Immature natural killer cell (primary cell): ENCODE measurements at regions not wholly inside any gene's neighbourhood (a gene's known extent, or its start where the extent isn't known, plus 50 kb on each side); places are given as distances from the start of the nearest gene placed in this dataset.

Experiments used
- DNase-seq, 3 donors: peaks; one replicate each; pipeline ENCODE4 v3.0.0; 2022; ENCODE audit warnings: mixed read lengths in 1 of 3
- H3K27ac Mint-ChIP-seq, 6 donors: one replicate each; pipeline ENCODE4 v1.8.0; 2020; ENCODE audit warnings: mixed read lengths in 6 of 6, mild to moderate bottlenecking in 5 of 6, inconsistent platforms in 4 of 6, moderate library complexity in 3 of 6
- H3K27me3 Mint-ChIP-seq, 3 donors: one replicate each; pipeline ENCODE4 v1.8.0; 2020 to 2021; ENCODE audit warnings: low read depth in 3 of 3, mild to moderate bottlenecking in 3 of 3, mixed read lengths in 3 of 3, moderate library complexity in 3 of 3, inconsistent platforms in 1 of 3
- H3K36me3 Mint-ChIP-seq, 3 donors: one replicate each; pipeline ENCODE4 v1.8.0; 2020; ENCODE audit warnings: mixed read lengths in 3 of 3, inconsistent platforms in 2 of 3, mild to moderate bottlenecking in 2 of 3
- H3K4me1 Mint-ChIP-seq, 2 donors: one replicate each; pipeline ENCODE4 v1.8.0; 2020; ENCODE audit warnings: inconsistent platforms in 2 of 2, mild to moderate bottlenecking in 2 of 2, mixed read lengths in 2 of 2, moderate library complexity in 1 of 2
- H3K4me3 Mint-ChIP-seq, 5 donors: one replicate each; pipeline ENCODE4 v1.8.0; 2020; ENCODE audit warnings: mild to moderate bottlenecking in 5 of 5, mixed read lengths in 5 of 5, inconsistent platforms in 3 of 5, moderate library complexity in 3 of 5
- H3K9me3 Mint-ChIP-seq, 6 donors: one replicate each; pipeline ENCODE4 v1.8.0; 2020; ENCODE audit warnings: mild to moderate bottlenecking in 6 of 6, mixed read lengths in 6 of 6, inconsistent platforms in 4 of 6, moderate library complexity in 3 of 6

- Mint-ChIP-seq H3K27me3 (peaks cover 0 to 4% (median 2%) of the 10 kb centered on the region in 3 donors), H3K4me3 (no peak overlapping the region), H3K9me3 (peaks cover 0 to 5% (median 0%) of the 10 kb centered on the region in 6 donors), H3K27ac (no peak overlapping the region), H3K4me1 (no peaks in the 10 kb centered on the region), H3K36me3 (no peaks in the 10 kb centered on the region)
- no peak for DNase-seq
Observed at GRCh38 chr6:133637874-133638273, 251.0 kb upstream of the TCF21 start.

GRCh38 chr6:133641104-133641503, 247.8 kb upstream of the TCF21 start:
- Mint-ChIP-seq H3K27me3 (peaks cover 0 to 2% (median 0%) of the 10 kb centered on the region in 3 donors), H3K36me3 (no peaks in the 10 kb centered on the region), H3K27ac (no peak overlapping the region), H3K4me1 (no peaks in the 10 kb centered on the region), H3K4me3 (no peak overlapping the region), H3K9me3 (peaks cover 0 to 5% (median 0%) of the 10 kb centered on the region in 6 donors)
- no peak for DNase-seq

DNA sequence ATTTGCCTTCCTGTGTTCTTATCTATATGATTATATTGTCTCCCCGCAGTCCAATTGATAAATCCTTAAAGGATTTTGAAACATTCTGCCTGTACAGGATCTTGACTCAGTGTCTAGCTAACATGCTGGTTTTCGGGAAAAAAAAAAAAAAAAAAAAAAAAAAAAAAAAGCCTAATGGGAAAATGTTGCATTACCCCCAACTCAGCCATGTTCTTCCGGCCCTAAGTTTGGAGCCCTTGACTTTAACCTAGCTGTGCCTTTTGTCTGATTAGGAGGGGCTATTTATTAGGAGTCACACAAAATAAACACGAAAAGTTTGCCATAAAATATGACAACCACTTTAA, 244.4 kb upstream of the TCF21 start:
- no peak overlapping the region for H3K4me3 Mint-ChIP-seq
- H3K9me3 Mint-ChIP-seq = peaks cover 0 to 2% (median 0%) of the 10 kb centered on the region in 6 donors

DNA sequence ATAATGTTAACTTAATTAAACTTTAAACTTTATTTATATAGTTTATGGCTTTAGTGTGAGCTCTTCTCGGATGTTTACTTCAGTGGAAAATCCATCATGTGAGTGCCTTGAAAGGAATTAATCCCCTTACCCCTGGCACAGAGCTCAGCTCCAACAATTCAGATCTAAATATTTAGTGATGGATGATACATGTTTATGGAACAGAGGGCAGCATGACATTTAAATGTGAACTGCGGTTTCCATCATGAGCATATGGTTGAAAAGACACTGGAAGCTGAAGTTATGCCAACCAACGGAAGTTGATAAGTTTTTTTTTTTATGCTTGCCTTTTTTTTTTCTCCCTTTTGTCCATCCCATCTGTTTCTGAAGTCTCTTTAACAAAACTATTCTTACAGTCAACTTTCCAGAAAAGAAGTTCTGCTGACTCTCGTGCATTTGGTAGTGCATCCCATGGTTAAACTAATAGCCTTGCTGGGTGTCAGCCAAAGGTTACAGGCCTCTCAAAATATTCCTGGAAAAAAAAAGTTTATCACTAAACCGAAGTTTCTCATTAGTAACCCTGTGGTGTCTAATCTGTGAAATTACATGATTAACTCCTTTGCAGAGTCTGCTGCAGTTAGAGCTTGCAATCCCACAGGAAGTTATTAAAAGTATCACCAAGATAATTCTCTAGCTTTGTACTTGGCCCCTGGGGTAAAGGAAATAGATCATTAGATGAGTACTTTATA, 243.9 kb upstream of the TCF21 start:
- Mint-ChIP-seq H3K9me3 (peaks cover 0 to 2% (median 0%) of the 10 kb centered on the region in 6 donors), H3K27ac (no peak overlapping the region), H3K36me3 (no peaks in the 10 kb centered on the region), H3K4me3 (no peak overlapping the region), H3K4me1 (no peaks in the 10 kb centered on the region), H3K27me3 (peaks cover 0 to 3% (median 2%) of the 10 kb centered on the region in 3 donors)
- no peak for DNase-seq

More for the DNA sequence above, 244.4 kb upstream of the TCF21 start:
- no peak for DNase-seq
- H3K36me3 Mint-ChIP-seq = no peaks in the 10 kb centered on the region
- H3K27ac Mint-ChIP-seq = no peak overlapping the region
- peaks cover 0 to 3% (median 2%) of the 10 kb centered on the region in 3 donors for H3K27me3 Mint-ChIP-seq
- H3K4me1 Mint-ChIP-seq = no peaks in the 10 kb centered on the region

- peaks cover 0 to 3% (median 0%) of the 10 kb centered on the region in 3 donors for H3K27me3 Mint-ChIP-seq
- no peak overlapping the region for H3K4me3 Mint-ChIP-seq
- no peaks in the 10 kb centered on the region for H3K36me3 Mint-ChIP-seq
- no peaks in the 10 kb centered on the region for H3K4me1 Mint-ChIP-seq
- H3K27ac Mint-ChIP-seq = no peak overlapping the region
- H3K9me3 Mint-ChIP-seq = peaks cover 0 to 2% (median 0%) of the 10 kb centered on the region in 6 donors
- no peak for DNase-seq
Observed at GRCh38 chr6:133645966-133646740, 242.8 kb upstream of the TCF21 start.

DNA sequence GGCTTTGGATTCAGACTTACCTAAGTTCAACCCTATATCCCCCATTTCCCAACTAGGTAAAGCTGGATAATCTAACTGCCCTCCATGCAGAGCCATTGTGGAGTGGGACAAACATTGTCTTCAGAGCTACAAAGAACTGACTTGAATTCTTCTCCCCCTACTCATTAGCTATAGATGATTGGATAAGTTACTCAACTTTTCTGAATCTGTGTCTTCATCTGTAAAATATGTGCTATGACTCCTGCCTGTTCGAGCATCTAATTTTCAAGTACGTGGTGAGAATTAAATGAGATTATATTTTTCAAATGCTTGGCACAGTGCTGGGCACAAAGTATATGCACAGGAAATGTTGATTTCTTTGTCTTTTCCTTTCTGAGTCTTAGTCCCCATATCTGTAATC, 240.3 kb upstream of the TCF21 start:
- H3K4me3 Mint-ChIP-seq = no peak overlapping the region

GRCh38 chr6:133671376-133671775, 217.5 kb upstream of the TCF21 start:
- no peak for DNase-seq
- H3K4me3 Mint-ChIP-seq = no peak overlapping the region
- H3K4me1 Mint-ChIP-seq = no peaks in the 10 kb centered on the region
- H3K27me3 Mint-ChIP-seq = peaks cover 0 to 7% (median 1%) of the 10 kb centered on the region in 3 donors
- H3K9me3 Mint-ChIP-seq = peaks cover 0 to 3% (median 0%) of the 10 kb centered on the region in 6 donors
- H3K27ac Mint-ChIP-seq = no peak overlapping the region
- no peaks in the 10 kb centered on the region for H3K36me3 Mint-ChIP-seq

More for the DNA sequence above, 240.3 kb upstream of the TCF21 start:
- no peaks in the 10 kb centered on the region for H3K4me1 Mint-ChIP-seq
- no peaks in the 10 kb centered on the region for H3K36me3 Mint-ChIP-seq
- no peak overlapping the region for H3K27ac Mint-ChIP-seq
- DNase-seq = no peak
- peaks cover 0 to 3% (median 0%) of the 10 kb centered on the region in 3 donors for H3K27me3 Mint-ChIP-seq
- H3K9me3 Mint-ChIP-seq = peaks cover 0 to 2% (median 0%) of the 10 kb centered on the region in 6 donors

GRCh38 chr6:133673056-133673455, 215.9 kb upstream of the TCF21 start:
- no peak overlapping the region for H3K27ac Mint-ChIP-seq
- H3K4me3 Mint-ChIP-seq = no peak overlapping the region
- no peaks in the 10 kb centered on the region for H3K36me3 Mint-ChIP-seq
- H3K27me3 Mint-ChIP-seq = peaks cover 0 to 7% (median 1%) of the 10 kb centered on the region in 3 donors
- DNase-seq = no peak
- H3K9me3 Mint-ChIP-seq = peaks cover 0 to 3% (median 0%) of the 10 kb centered on the region in 6 donors
- no peaks in the 10 kb centered on the region for H3K4me1 Mint-ChIP-seq

GRCh38 chr6:133674661-133675060, 214.3 kb upstream of the TCF21 start:
- Mint-ChIP-seq H3K4me3 (no peak overlapping the region), H3K9me3 (peaks cover 0 to 5% (median 0%) of the 10 kb centered on the region in 6 donors), H3K27me3 (peaks cover 0 to 7% (median 1%) of the 10 kb centered on the region in 3 donors), H3K27ac (no peak overlapping the region), H3K36me3 (no peaks in the 10 kb centered on the region), H3K4me1 (no peaks in the 10 kb centered on the region)
- no peak for DNase-seq

GRCh38 chr6:133680994-133681393, 207.9 kb upstream of the TCF21 start:
- H3K36me3 Mint-ChIP-seq = no peaks in the 10 kb centered on the region
- H3K27me3 Mint-ChIP-seq = no peaks in the 10 kb centered on the region
- H3K4me1 Mint-ChIP-seq = no peaks in the 10 kb centered on the region
- no peak for DNase-seq
- H3K4me3 Mint-ChIP-seq = no peak overlapping the region
- no peak overlapping the region for H3K27ac Mint-ChIP-seq
- H3K9me3 Mint-ChIP-seq = peaks cover 0 to 11% (median 2%) of the 10 kb centered on the region in 6 donors

DNA sequence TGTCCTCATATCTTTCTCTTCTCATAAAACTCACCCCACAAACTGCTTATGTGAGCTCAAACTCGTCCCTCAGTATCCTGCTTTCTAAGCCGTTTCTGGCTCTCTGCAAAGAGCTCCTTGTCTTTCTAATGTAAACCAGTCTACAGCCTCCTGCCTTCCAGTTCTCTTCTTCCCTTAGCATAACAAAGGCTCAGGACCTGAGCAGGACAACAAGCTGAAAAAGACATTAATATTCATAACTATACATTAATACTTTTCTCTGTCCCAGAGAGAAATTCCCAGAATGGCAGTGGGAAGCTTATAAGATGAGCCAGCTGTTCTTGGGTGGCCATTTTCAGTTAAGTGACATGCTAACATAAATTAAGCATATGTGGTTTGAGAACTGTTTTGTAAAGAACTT, 207.0 kb upstream of the TCF21 start:
- no peak for DNase-seq
- H3K36me3 Mint-ChIP-seq = no peaks in the 10 kb centered on the region
- no peaks in the 10 kb centered on the region for H3K27me3 Mint-ChIP-seq
- H3K4me3 Mint-ChIP-seq = no peak overlapping the region
- H3K27ac Mint-ChIP-seq = no peak overlapping the region
- H3K4me1 Mint-ChIP-seq = no peaks in the 10 kb centered on the region
- H3K9me3 Mint-ChIP-seq = peaks cover 0 to 11% (median 2%) of the 10 kb centered on the region in 6 donors

DNA sequence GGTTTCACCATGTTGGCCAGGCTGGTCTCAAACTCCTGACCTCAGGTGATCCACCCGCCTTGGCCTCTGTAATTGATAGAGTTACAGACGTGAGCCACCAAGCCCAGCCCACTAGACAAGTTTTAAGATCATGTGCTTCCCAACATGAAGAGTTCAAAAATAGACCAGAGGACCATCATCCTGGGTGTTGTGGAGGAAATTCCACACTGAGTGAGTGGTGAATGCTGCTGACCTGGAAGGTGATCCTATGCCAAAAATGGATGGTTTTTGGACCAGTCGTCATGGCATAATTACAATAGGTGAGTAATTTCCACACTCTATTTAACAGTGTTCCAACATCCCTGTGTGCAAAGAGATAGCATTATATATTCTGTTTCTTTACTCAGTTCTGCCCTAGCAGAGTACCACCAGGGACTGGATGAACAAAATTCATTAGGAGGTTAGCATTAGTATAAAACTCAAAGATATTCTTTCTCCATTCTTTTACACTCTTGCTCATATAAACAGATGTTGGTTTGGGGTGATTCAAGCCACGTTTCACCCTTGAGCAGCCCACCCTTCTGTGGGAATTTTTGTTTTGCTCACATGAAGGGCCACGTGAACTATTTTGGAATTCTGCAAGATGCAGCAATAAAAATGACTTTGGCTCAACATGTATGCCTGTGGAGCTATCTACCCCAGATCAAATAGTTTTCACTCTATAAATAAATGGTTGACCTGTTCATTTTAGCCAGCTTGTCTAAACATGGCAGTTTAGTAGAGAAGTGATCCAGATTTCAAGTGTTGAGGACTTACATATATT, 206.2 kb upstream of the TCF21 start:
- H3K27me3 Mint-ChIP-seq = no peaks in the 10 kb centered on the region
- no peaks in the 10 kb centered on the region for H3K4me1 Mint-ChIP-seq
- DNase-seq = no peak
- peaks cover 0 to 11% (median 2%) of the 10 kb centered on the region in 6 donors for H3K9me3 Mint-ChIP-seq
- no peak overlapping the region for H3K4me3 Mint-ChIP-seq
- no peak overlapping the region for H3K27ac Mint-ChIP-seq
- no peaks in the 10 kb centered on the region for H3K36me3 Mint-ChIP-seq

DNA sequence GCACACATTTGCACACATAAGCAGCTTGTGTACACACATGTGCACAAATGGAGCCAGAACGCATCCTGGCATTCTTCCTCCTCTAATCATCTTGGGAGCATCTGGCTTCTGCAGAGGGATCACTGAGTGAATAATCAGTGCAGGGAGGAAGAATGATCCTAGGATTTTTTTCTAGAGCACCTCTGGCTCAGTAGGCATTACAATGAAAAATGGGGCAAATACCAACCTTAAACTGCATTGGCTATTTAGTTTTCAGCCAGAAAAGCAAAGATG, 205.7 kb upstream of the TCF21 start:
- no peaks in the 10 kb centered on the region for H3K4me1 Mint-ChIP-seq
- H3K27me3 Mint-ChIP-seq = no peaks in the 10 kb centered on the region
- DNase-seq = no peak
- H3K36me3 Mint-ChIP-seq = no peaks in the 10 kb centered on the region
- peaks cover 0 to 12% (median 2%) of the 10 kb centered on the region in 6 donors for H3K9me3 Mint-ChIP-seq
- H3K4me3 Mint-ChIP-seq = no peak overlapping the region
- H3K27ac Mint-ChIP-seq = no peak overlapping the region

GRCh38 chr6:133683606-133684005, 205.3 kb upstream of the TCF21 start:
- no peak for DNase-seq
- Mint-ChIP-seq H3K9me3 (peaks cover 0 to 15% (median 2%) of the 10 kb centered on the region in 6 donors), H3K27me3 (no peaks in the 10 kb centered on the region), H3K4me3 (no peak overlapping the region), H3K4me1 (no peaks in the 10 kb centered on the region), H3K27ac (no peak overlapping the region), H3K36me3 (no peaks in the 10 kb centered on the region)
